HCT116 (cell line): ENCODE measurements at regions not wholly inside any gene's neighbourhood (a gene's known extent, or its start where the extent isn't known, plus 50 kb on each side); places are given as distances from the start of the nearest gene placed in this dataset.

Experiments used
- ATAC-seq: fragments of 200-7000 bp; cut with Tn5 transposase; 2 replicates; pipeline ENCODE4 v1.9.1; 2020; ENCODE audit warnings: mild to moderate bottlenecking, moderate library complexity
- BruUV-seq: library from RNA; stranded (reverse); fragments of 400-500 nt; replicated peaks from 2 replicates; lab custom pipeline; 2021; lab: Mats Ljungman, UMichigan
- CTCF ChIA-PET: fragments of 300-600 bp; sonication (Branson Sonifier 250); formaldehyde crosslinking; loops from one replicate; lab custom pipeline; 2021; ENCODE audit warnings: antibody characterized with exemption; lab: Charles Lee
- POLR2A ChIA-PET: fragments of 300-600, 350-600 bp; sonication (Branson Sonifier 250); formaldehyde crosslinking; loops from one replicate; lab custom pipeline; 2021; ENCODE audit warnings: antibody characterized with exemption; lab: Charles Lee
- RAD21 ChIA-PET, 2 experiments: fragments of 300-600 bp; sonication (Branson Sonifier 250); formaldehyde crosslinking; loops; one replicate each; lab custom pipeline; 2023; ENCODE audit warnings: low total read pairs in 2 of 2; ENCODE audit not compliant: uncharacterized antibody in 2 of 2, unreplicated experiment in 2 of 2, low non-redundant PET in 1 of 2; lab: Charles Lee
- DNase-seq: peaks from one replicate; pipeline ENCODE4 v3.0.0-alpha.2; 2010; ENCODE audit warnings: low read depth, low spot score
- H2AFZ ChIP-seq: fragments of 200-600 bp; shearing (Covaris generic), sonication (generic); 2 replicates; pipeline ENCODE4 v1.6.1; 2017; ENCODE audit warnings: low read depth, mixed run types, mixed read lengths, antibody characterized with exemption, low read length; ENCODE audit not compliant: poor library complexity, severe bottlenecking
- H3K27ac ChIP-seq: 2 replicates; pipeline ENCODE4 v1.5.1; 2012; ENCODE audit warnings: low read depth, low read length
- H3K27me3 ChIP-seq: fragments of 200-600 bp; sonication (generic); 2 replicates; pipeline ENCODE4 v1.6.1; 2016; ENCODE audit warnings: mixed run types, low read length, mixed read lengths; ENCODE audit not compliant: insufficient read depth
- H3K36me3 ChIP-seq, 2 experiments: fragments of 200-500 bp in 1 of 2; fragments of 200-600 bp in 1 of 2; sonication (Bioruptor generic) in 1 of 2; sonication (generic) in 1 of 2; 2 replicates each; pipeline versions ENCODE4 v1.5.1 to v1.6.1; 2014 to 2016; ENCODE audit warnings: low read length in 2 of 2, inconsistent platforms in 1 of 2, mixed read lengths in 1 of 2, mixed run types in 1 of 2; ENCODE audit not compliant: insufficient read depth in 2 of 2, control insufficient read depth in 1 of 2
- H3K4me1 ChIP-seq, 2 experiments: fragments of 200-600 bp in 1 of 2; sonication (generic) in 1 of 2; 2 replicates each; pipeline versions ENCODE4 v1.5.1 to v1.6.1; 2012 to 2017; ENCODE audit warnings: low read length in 2 of 2, inconsistent platforms in 1 of 2, mild to moderate bottlenecking in 1 of 2, mixed read lengths in 1 of 2, mixed run types in 1 of 2, moderate library complexity in 1 of 2; ENCODE audit not compliant: insufficient read depth in 2 of 2, control insufficient read depth in 1 of 2
- H3K4me2 ChIP-seq: fragments of 200-600 bp; sonication (generic); 2 replicates; pipeline ENCODE4 v1.6.1; 2017; ENCODE audit warnings: mixed run types, low read length, mixed read lengths
- H3K4me3 ChIP-seq, 2 experiments: fragments of 200-600 bp in 1 of 2; sonication (generic) in 1 of 2; replicated peaks in 1 of 2; 2 replicates each; pipeline ENCODE4 v1.5.1; 2011 to 2016; ENCODE audit warnings: low read length in 2 of 2, control low read depth in 1 of 2, low read depth in 1 of 2, mild to moderate bottlenecking in 1 of 2, mixed read lengths in 1 of 2, mixed run types in 1 of 2
- H3K79me2 ChIP-seq: fragments of 200-600 bp; sonication (generic); 2 replicates; pipeline ENCODE4 v1.6.1; 2017; ENCODE audit warnings: mild to moderate bottlenecking, mixed run types, low read length, moderate library complexity, mixed read lengths; ENCODE audit not compliant: insufficient read depth
- H3K9ac ChIP-seq: fragments of 200-600 bp; sonication (generic); 2 replicates; pipeline ENCODE4 v1.6.1; 2016; ENCODE audit warnings: low read length, mixed read lengths
- H3K9me2 ChIP-seq: fragments of 200-600 bp; sonication (generic), shearing (Covaris generic); 2 replicates; pipeline ENCODE4 v1.6.1; 2017; ENCODE audit warnings: mixed run types, mild to moderate bottlenecking, moderate library complexity; ENCODE audit not compliant: insufficient read depth
- H3K9me3 ChIP-seq, 2 experiments: fragments of 200-500 bp in 1 of 2; fragments of 200-600 bp in 1 of 2; sonication (Bioruptor generic) in 1 of 2; sonication (generic) in 1 of 2; 2 replicates each; pipeline ENCODE4 v1.6.1; 2014 to 2017; ENCODE audit warnings: low read length in 2 of 2, mixed read lengths in 2 of 2, inconsistent platforms in 1 of 2, low read depth in 1 of 2, mild to moderate bottlenecking in 1 of 2, mixed run types in 1 of 2, moderate library complexity in 1 of 2; ENCODE audit not compliant: control insufficient read depth in 1 of 2, insufficient read depth in 1 of 2
- H4K20me1 ChIP-seq: fragments of 200-600 bp; sonication (generic), shearing (Covaris generic); 2 replicates; pipeline ENCODE4 v1.6.1; 2017; ENCODE audit warnings: mixed run types, mild to moderate bottlenecking, moderate library complexity; ENCODE audit not compliant: insufficient read depth
- ATF3 ChIP-seq: IDR thresholded peaks from 2 replicates; pipeline ENCODE4 v1.6.1; 2012
- EZH2phosphoT487 ChIP-seq: fragments of 200-600 bp; IDR thresholded peaks from 2 replicates; pipeline ENCODE4 v1.6.1; 2018; ENCODE audit warnings: antibody characterized with exemption, borderline replicate concordance
- JUND ChIP-seq: IDR thresholded peaks from 2 replicates; pipeline ENCODE4 v1.6.1; 2012
- POLR2A ChIP-seq: IDR thresholded peaks from 2 replicates; pipeline ENCODE4 v1.7.0; 2011; ENCODE audit warnings: borderline replicate concordance; ENCODE audit not compliant: insufficient read depth, insufficient read length; ENCODE audit errors: extremely low read depth
- RAD21 ChIP-seq: IDR thresholded peaks from 2 replicates; pipeline ENCODE4 v1.6.1; 2012; ENCODE audit warnings: low read depth, mild to moderate bottlenecking
- SRF ChIP-seq: IDR thresholded peaks from 2 replicates; pipeline ENCODE4 v1.6.1; 2012; ENCODE audit warnings: low read depth
- YY1 ChIP-seq: IDR thresholded peaks from 2 replicates; pipeline ENCODE4 v1.6.1; 2011; ENCODE audit warnings: low read length, low read depth, moderate library complexity, mild to moderate bottlenecking; ENCODE audit not compliant: insufficient replicate concordance; ENCODE audit errors: extremely low read depth
- intact Hi-C: fragments of 100-400 bp; cut with micrococcal nuclease; formaldehyde crosslinking; loops from 2 replicates; pipeline ENCODE4 v1.10.0; 2022

GRCh38 chrX:95330292-95330691 lies 1354.3 kb upstream of the DIAPH2 start:
- intact Hi-C loops, result no loop called here
- RAD21 ChIA-PET, result no interaction called here

GRCh38 chrX:95332530-95332929 lies 1352.1 kb upstream of the DIAPH2 start:
- BruUV-seq, result no TSS peak
- H3K79me2 ChIP-seq, result no peaks in the 10 kb centered on the region
- ATAC-seq (no peak), DNase-seq (no peak)
- no peak overlapping the region for H3K27ac ChIP-seq
- H3K9ac ChIP-seq, result no peak overlapping the region
- no peaks in the 10 kb centered on the region for H3K9me2 ChIP-seq
- ChIA-PET RAD21 (no interaction called here), CTCF (no interaction called here), POLR2A (no interaction called here)
- H4K20me1 ChIP-seq, result no peaks in the 10 kb centered on the region
- TF ChIP-seq YY1 (no peak), POLR2A (no peak), EZH2phosphoT487 (no peak), JUND (no peak), ATF3 (no peak), RAD21 (no peak)
- intact Hi-C loops, result no loop called here
- H3K36me3 ChIP-seq, result no peaks in the 10 kb centered on the region
- no peaks in the 10 kb centered on the region for H3K27me3 ChIP-seq
- no peaks in the 10 kb centered on the region; a peak in 1 of 4 replicates for H3K9me3 ChIP-seq
- H3K4me3 ChIP-seq, result no peak overlapping the region
- no peak overlapping the region for H3K4me2 ChIP-seq
- H3K4me1 ChIP-seq, result no peaks in the 10 kb centered on the region
- H2AFZ ChIP-seq, result no peak overlapping the region

More at GRCh38 chrX:95330292-95330691, 1354.3 kb upstream of the DIAPH2 start:
- Histone ChIP-seq H3K27me3 (no peaks in the 10 kb centered on the region), H3K4me3 (no peak overlapping the region), H3K27ac (no peak overlapping the region), H3K9me3 (no peaks in the 10 kb centered on the region; a peak in 1 of 4 replicates), H3K36me3 (no peaks in the 10 kb centered on the region), H4K20me1 (no peaks in the 10 kb centered on the region), H2AFZ (no peak overlapping the region), H3K9ac (no peak overlapping the region), H3K79me2 (no peaks in the 10 kb centered on the region), H3K4me1 (no peaks in the 10 kb centered on the region), H3K9me2 (no peaks in the 10 kb centered on the region), H3K4me2 (no peak overlapping the region)
- TF ChIP-seq SRF (no peak), JUND (no peak)
- ChIA-PET POLR2A (no interaction called here), CTCF (no interaction called here)
- ATAC-seq (no peak), DNase-seq (no peak)
- BruUV-seq, result no TSS peak
